Endothelial cell (in vitro differentiated cells): ENCODE measurements at regions not wholly inside any gene's neighbourhood (a gene's known extent, or its start where the extent isn't known, plus 50 kb on each side); places are given as distances from the start of the nearest gene placed in this dataset.
"Not testable (repeated sequence)": the region's sequence is repeated elsewhere in the genome, so short reads cannot be mapped to it uniquely, and the experiment has no call there.

Experiments
- DNase-seq: peaks from one replicate; pipeline ENCODE4 v3.0.0; 2021; ENCODE audit warnings: low spot score
- H3K27ac Mint-ChIP-seq: one replicate; pipeline ENCODE4 v1.8.0; 2021; ENCODE audit warnings: mixed read lengths, inconsistent platforms; ENCODE audit not compliant: unreplicated experiment
- H3K27me3 Mint-ChIP-seq: one replicate; pipeline ENCODE4 v1.8.0; 2021; ENCODE audit warnings: mild to moderate bottlenecking, moderate library complexity, mixed read lengths, inconsistent platforms; ENCODE audit not compliant: unreplicated experiment
- H3K36me3 Mint-ChIP-seq: one replicate; pipeline ENCODE4 v1.8.0; 2021; ENCODE audit warnings: mild to moderate bottlenecking, low read depth, mixed read lengths, inconsistent platforms; ENCODE audit not compliant: unreplicated experiment
- H3K4me1 Mint-ChIP-seq: one replicate; pipeline ENCODE4 v1.8.0; 2021; ENCODE audit warnings: mild to moderate bottlenecking, mixed read lengths, inconsistent platforms; ENCODE audit not compliant: unreplicated experiment
- H3K4me3 Mint-ChIP-seq: one replicate; pipeline ENCODE4 v1.8.0; 2021; ENCODE audit warnings: mild to moderate bottlenecking, mixed read lengths, inconsistent platforms; ENCODE audit not compliant: unreplicated experiment
- H3K9me3 Mint-ChIP-seq: one replicate; pipeline ENCODE4 v1.8.0; 2021; ENCODE audit warnings: mixed read lengths, inconsistent platforms; ENCODE audit not compliant: unreplicated experiment
- CTCF ChIP-seq: fragments of 200-600 bp; sonication (generic); IDR thresholded peaks from one replicate; pipeline ENCODE4 v1.5.0; 2021; ENCODE audit warnings: antibody characterized with exemption; ENCODE audit not compliant: unreplicated experiment

GRCh38 chr10:118827053-118827452 lies 72.3 kb upstream of the CACUL1 start:
- H3K9me3 Mint-ChIP-seq: no peaks in the 10 kb centered on the region
- no peak for TF ChIP-seq CTCF
- no peak overlapping the region for H3K27ac Mint-ChIP-seq
- H3K27me3 Mint-ChIP-seq: no peaks in the 10 kb centered on the region
- no peak for DNase-seq
- H3K4me1 Mint-ChIP-seq: no peaks in the 10 kb centered on the region
- H3K4me3 Mint-ChIP-seq: no peak overlapping the region
- H3K36me3 Mint-ChIP-seq: peaks cover 5% of the 10 kb centered on the region

GRCh38 chr10:118827466-118828155 lies 72.8 kb upstream of the CACUL1 start:
- no peak overlapping the region for H3K27ac Mint-ChIP-seq
- no peaks in the 10 kb centered on the region for H3K4me1 Mint-ChIP-seq
- peaks cover 5% of the 10 kb centered on the region for H3K36me3 Mint-ChIP-seq
- no peaks in the 10 kb centered on the region for H3K27me3 Mint-ChIP-seq
- no peak overlapping the region for H3K4me3 Mint-ChIP-seq
- DNase-seq: no peak
- no peaks in the 10 kb centered on the region for H3K9me3 Mint-ChIP-seq
- peak; percentile 51 for TF ChIP-seq CTCF

- no peak for DNase-seq
- TF ChIP-seq CTCF: no peak
- Mint-ChIP-seq H3K36me3 (peaks cover 5% of the 10 kb centered on the region), H3K27me3 (no peaks in the 10 kb centered on the region), H3K4me1 (no peaks in the 10 kb centered on the region), H3K9me3 (no peaks in the 10 kb centered on the region), H3K4me3 (no peak overlapping the region), H3K27ac (no peak overlapping the region)
These were observed 77.5 kb upstream of the CACUL1 start for GRCh38 chr10:118832241-118832651.

GRCh38 chr10:118834370-118834769 lies 79.6 kb upstream of the CACUL1 start:
- H3K27ac Mint-ChIP-seq, H3K4me1 Mint-ChIP-seq, H3K27me3 Mint-ChIP-seq, H3K36me3 Mint-ChIP-seq, H3K9me3 Mint-ChIP-seq, H3K4me3 Mint-ChIP-seq, DNase-seq: not testable (repeated sequence)

- Mint-ChIP-seq H3K4me1 (no peaks in the 10 kb centered on the region), H3K36me3 (no peaks in the 10 kb centered on the region), H3K27me3 (peaks cover 1% of the 10 kb centered on the region), H3K27ac (no peak overlapping the region), H3K9me3 (no peaks in the 10 kb centered on the region), H3K4me3 (no peak overlapping the region)
- no peak for TF ChIP-seq CTCF
- DNase-seq: no peak
These were observed 81.0 kb upstream of the CACUL1 start for GRCh38 chr10:118835682-118836326.
